Fibroblast of peridontal ligament (primary cell): ENCODE measurements at regions not wholly inside any gene's neighbourhood (a gene's known extent, or its start where the extent isn't known, plus 50 kb on each side); places are given as distances from the start of the nearest gene placed in this dataset.
"Not testable (repeated sequence)": the region's sequence is repeated elsewhere in the genome, so short reads cannot be mapped to it uniquely, and the experiment has no call there.

Experiments
- DNase-seq: peaks from one replicate; pipeline ENCODE4 v3.0.0-alpha.2; 2010; ENCODE audit errors: extremely low read depth

DNA sequence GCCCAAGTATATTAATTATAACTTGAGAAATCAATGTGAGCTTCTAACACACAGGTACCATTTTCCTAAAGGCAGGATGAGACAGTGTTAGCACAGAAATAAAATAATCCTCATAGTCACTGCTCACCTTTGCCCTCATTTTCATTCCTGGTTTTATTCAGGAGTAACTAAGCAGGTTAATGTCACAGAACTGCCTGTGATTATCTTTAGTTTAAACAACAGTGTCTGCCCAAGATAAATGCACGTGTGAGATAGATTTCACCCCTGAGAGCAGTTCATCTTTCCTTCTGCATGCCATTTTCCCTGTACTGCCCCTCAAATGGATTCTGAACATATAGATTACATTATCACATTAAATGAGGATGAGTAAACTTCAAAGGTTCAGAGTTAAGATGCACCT, 250.7 kb downstream of the RMST start:
- no peak for DNase-seq

DNA sequence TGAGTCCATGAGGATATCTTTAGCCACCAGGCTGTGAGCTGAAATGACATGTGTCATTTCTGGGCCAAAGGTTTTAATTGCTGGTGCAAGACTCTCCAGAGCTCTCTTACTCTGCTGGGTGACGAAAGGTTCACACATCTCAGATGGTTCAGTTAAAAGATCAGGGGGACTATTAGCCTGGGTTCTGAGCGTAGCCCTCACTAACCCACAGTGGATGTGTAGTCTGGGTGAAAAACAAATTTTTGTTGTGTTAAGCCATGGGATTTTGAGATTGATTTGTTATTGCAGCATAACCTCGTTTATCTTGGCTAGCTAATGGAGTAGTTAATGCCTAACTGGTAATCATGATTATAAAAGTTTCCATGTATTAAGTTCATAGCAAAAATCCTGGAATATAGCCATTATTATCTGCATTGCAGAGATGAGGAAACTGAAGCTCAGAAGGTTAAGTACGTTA, 251.5 kb downstream of the RMST start:
- no peak for DNase-seq

- DNase-seq: no peak
Measured at GRCh38 chr12:97716356-97716755, 253.8 kb downstream of the RMST start.

- not testable (repeated sequence) for DNase-seq
Measured at GRCh38 chr12:97723801-97724200, 261.2 kb downstream of the RMST start.

DNA sequence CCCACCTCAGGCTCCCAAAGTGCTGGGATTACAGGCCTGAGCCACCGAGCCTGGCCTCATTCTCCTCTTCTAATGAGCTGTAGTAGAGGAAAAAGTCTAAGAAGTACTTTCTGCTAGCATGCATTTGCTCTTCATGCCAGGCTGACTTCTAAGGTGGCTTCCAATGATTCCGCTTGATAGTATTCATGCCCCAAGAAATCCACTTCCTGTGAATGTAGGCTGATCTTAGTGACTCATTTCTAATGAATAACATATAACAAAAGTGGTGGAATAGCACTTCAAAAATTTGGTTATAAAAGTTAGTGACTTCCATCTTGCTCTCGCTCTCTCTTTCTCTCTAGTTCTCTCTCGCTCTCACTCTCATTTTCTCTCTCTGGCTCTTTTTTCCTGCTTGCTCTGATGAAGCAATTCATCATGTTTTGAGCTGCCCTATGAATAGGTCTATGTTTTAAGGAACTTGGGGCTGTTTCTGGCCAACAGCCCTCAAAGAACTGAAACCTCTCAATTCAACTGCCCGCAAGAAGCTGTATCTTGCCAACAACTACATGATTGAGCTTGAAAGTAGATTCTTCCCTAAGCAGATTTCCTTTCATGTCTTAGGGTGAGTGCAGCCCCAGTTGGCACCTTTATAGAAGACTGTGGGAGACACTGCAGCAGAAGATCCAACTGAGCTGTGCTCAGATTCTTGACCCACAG, 282.9 kb downstream of the RMST start:
- no peak for DNase-seq

DNA sequence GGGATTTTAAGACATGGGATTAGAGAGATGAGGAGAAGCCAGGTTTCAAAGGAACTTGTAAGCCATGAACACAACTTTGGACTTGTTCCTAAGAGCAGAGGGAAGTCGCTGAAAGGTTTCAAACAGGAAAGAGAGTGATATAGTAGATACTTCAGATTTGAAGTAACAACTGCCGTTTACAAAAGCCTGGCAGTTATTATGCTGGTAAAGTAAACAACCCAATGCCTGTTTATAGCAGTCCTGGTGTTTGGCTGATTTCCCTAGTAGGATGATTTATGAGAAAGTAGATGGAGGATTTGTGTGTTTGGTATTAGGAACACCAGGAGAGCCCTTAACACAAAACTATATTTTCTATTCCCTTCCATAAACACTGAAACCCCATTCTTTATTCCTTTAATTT, 285.7 kb downstream of the RMST start:
- DNase-seq: no peak

- DNase-seq: no peak
Measured at GRCh38 chr12:97751704-97752103, 289.1 kb downstream of the RMST start.

GRCh38 chr12:97752129-97752528, 289.5 kb downstream of the RMST start:
- DNase-seq: no peak

DNA sequence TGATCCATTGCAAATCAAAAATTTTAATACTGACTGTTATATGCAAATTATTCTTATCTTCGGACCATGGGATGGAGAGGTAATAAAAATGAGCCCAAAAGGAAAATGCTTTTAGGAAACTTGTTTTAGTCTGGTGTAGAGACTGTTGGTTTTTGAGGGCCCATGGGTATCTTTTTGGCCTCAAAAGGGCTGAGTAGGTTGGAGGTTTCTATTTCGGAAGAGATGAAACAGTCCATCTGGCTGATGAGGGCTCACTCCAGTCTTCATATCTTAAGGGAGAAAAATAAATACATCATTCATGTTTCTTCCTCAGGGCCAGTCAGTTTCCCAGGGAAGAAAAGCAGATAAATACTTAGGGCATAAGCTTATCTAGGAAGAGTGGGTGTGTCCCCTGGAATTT, 290.7 kb downstream of the RMST start:
- no peak for DNase-seq

- no peak for DNase-seq
Measured at GRCh38 chr12:97754306-97754705, 291.7 kb downstream of the RMST start.

- no peak for DNase-seq
Measured at GRCh38 chr12:97756066-97756666, 293.6 kb downstream of the RMST start.

DNA sequence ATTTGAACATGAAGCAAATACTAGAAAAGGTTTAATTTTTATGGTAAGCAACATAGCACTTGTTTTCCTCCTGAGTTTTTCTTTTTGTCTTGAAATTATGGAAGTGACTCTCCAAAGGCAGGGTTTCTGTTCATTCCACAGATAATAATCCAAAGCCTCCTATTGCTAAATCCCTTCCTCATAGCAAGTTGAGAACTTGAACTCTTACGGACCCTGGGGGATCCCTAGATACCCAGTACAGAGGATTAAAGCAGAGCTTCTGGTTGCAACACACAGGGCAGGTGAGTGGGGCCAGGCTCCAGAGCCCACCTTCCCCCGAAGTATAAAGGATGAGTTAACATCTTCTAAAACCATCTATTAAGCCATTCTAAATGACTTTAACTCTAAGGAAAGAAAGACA, 294.1 kb downstream of the RMST start:
- no peak for DNase-seq

DNA sequence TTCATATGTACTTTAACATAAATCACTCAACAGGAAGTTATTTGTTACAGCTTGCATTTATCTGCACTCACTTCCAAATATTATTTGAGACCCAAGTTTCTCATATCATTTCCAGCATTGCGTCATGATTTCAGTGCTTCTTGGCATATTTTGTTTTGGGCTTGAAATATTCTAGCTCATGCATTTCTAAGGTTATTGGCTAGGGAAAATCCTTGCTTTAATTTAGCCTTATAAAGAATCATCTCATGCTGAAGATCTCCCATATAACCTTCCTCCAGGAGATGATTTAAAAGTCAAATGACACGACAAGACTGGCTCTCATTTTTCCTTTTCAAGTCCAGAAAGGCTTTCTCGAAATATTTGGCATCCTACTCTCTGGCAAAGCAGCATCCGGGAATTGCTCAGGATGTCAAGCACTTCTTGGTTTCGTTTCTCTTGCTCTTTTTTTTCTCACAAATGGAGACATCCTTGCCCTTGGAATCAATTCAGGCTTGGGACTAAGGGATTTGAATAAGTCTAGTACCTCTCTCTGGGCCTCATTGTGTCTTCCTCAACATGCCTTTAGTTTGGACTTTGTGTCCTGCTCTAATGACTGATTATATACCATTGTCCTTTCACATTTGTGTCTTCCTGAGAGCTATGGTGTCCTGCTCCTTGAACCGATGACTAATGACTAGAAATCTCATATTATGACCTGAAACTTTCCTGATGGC, 295.0 kb downstream of the RMST start:
- no peak for DNase-seq

DNA sequence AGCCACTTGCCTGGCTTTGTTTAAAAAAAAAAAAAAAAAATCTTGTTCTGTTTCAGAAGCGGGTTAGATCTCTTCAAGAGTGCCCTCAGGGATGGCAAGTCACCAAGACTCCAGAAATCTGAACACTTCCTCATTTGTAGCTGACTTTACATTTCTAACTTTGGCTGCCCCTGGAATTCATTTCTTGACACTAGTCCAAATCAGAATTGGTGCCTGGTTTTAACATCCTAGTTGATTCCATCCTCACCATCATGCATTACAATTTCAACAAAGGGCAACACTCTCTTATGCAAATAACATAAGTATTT, 295.5 kb downstream of the RMST start:
- no peak for DNase-seq

DNA sequence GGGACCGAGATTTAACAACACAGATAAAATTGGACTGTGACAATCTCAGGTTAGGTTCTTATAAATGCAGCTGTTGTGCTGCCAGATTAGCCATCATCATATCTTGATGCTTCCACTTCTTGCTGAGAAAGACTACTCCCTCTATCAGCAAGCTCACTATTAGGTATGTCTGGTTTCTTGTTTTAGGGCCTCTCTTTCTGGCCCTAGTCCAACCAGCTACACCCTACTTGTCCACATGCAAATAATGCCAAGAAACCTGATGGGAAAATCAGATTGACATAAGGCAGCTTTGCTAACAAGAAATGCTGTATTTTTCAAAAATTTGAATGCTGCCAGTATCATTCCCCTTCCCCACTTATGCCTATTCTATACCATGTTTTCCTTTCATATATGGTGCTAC, 296.0 kb downstream of the RMST start:
- DNase-seq: no peak

- no peak for DNase-seq
Measured at GRCh38 chr12:97760601-97761000, 298.0 kb downstream of the RMST start.

GRCh38 chr12:97763113-97763512, 300.5 kb downstream of the RMST start:
- no peak for DNase-seq

DNA sequence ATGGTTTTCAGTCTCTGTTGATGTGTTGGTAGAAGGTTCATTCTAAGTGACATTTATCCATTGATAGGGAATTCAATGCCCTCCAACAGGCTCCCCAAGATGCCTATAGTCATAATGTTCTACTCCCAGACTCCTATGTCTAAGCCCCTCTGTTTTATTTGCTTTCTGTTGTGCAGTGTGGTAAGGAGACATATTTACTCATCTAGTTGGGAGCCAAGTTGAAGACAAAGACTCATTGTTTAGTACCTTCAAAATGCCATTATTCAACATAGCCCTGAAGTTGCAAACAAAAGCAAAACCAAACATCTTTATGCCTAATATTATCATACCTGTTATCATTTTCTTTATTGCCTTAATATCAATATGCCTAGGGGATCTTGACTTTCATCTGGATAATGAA, 302.1 kb downstream of the RMST start:
- no peak for DNase-seq

DNA sequence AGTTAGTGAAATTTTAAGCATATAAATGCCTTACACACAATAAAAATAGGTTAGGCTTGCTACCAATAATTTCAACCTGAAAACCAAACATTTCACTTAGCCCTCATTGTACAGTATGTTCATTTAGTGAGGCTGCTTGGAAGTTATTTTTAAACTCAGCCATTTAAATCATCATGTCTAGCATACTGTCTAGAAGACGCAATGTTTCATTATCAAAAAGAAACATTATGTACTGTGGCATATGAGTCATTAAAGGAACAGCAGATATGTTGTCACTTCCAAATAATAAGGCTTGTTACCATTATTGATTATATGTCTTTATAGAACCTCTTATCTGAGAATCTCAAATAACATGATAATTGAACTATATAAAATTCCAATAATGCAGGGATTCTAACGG, 304.7 kb downstream of the RMST start:
- DNase-seq: no peak

DNA sequence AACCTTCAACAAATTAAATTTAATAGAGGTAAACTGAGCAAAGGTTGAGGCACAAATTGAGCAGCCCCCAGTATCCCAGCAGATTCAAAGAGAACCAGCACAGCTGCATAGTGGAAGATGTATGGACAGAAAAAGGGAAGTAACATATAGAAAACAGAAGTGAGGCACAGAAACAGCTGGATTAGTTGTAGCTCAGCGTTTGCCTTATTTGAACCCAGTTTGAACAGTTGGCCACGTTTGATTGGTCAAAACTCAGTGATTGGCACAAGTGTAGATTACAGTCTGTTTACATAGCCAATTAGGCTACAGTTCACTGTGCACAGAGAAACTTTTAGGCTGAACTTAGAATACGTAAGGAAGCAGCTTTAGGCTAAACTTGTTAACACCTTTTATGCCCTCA, 315.5 kb downstream of the RMST start:
- DNase-seq: no peak

GRCh38 chr12:97781342-97781741, 318.7 kb downstream of the RMST start:
- DNase-seq: no peak

GRCh38 chr12:97784904-97785303, 322.3 kb downstream of the RMST start:
- DNase-seq: no peak

DNA sequence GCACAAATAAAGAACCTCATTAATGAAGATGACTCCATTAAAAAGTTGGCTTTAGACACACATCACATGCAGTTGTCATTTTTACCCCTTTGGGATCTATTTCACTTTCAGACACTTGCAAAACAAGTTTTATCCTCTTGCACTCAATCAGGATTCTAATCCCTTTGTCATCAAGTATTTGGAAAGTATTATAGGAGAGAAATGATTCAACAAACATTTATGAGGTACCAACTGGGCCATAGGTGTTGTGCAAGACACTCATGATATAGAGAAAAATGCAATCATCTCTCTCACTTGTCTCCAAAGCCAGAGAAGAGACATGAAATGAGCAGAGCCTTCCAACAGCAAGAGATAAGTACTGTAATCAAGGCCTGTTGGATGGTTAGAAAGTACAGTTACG, 327.7 kb downstream of the RMST start:
- DNase-seq: no peak
